Activated B cell treated with CpG ODN at 0.5 μM for 24 hours (primary cell): ENCODE measurements at regions not wholly inside any gene's neighbourhood (a gene's known extent, or its start where the extent isn't known, plus 50 kb on each side); places are given as distances from the start of the nearest gene placed in this dataset.

ENCODE experiments used
- ATAC-seq: fragments of 200-7000 bp; cut with Tn5 transposase; one replicate; pipeline ENCODE4 v1.10.0; 2021; ENCODE audit warnings: low read depth, mild to moderate bottlenecking, moderate library complexity
- CTCF ChIA-PET: fragments of 350-600 bp; sonication (Branson Sonifier 250); formaldehyde crosslinking; loops from one replicate; lab custom pipeline; 2021; ENCODE audit warnings: antibody characterized with exemption; lab: Charles Lee
- POLR2A ChIA-PET: fragments of 350-600 bp; sonication (Branson Sonifier 250); formaldehyde crosslinking; loops from one replicate; lab custom pipeline; 2021; ENCODE audit warnings: antibody characterized with exemption; lab: Charles Lee
- DNase-seq: peaks from one replicate; pipeline ENCODE4 v3.0.0; 2022
- H3K27ac Mint-ChIP-seq: one replicate; pipeline ENCODE4 v1.8.0; 2020; ENCODE audit warnings: mixed read lengths
- H3K27me3 Mint-ChIP-seq: one replicate; pipeline ENCODE4 v1.8.0; 2021; ENCODE audit warnings: mixed read lengths
- H3K36me3 Mint-ChIP-seq: one replicate; pipeline ENCODE4 v1.8.0; 2021; ENCODE audit warnings: low read depth, mixed read lengths
- H3K4me1 Mint-ChIP-seq: one replicate; pipeline ENCODE4 v1.8.0; 2021; ENCODE audit warnings: mixed read lengths
- H3K4me3 Mint-ChIP-seq: one replicate; pipeline ENCODE4 v1.8.0; 2020; ENCODE audit warnings: mild to moderate bottlenecking, mixed read lengths
- H3K9me3 Mint-ChIP-seq: one replicate; pipeline ENCODE4 v1.8.0; 2020; ENCODE audit warnings: mixed read lengths
- intact Hi-C: fragments of 100-400 bp; cut with micrococcal nuclease; formaldehyde crosslinking; loops from one replicate; pipeline ENCODE4 v1.15.1; 2024
- TF ChIP-seq, protein P1 (sequence below): fragments of 200-600 bp; IDR thresholded peaks from one replicate; pipeline ENCODE4 v1.8.0; 2022; ENCODE audit warnings: antibody characterized with exemption, mild to moderate bottlenecking

GRCh38 chr11:11140510-11140909, 212.5 kb downstream of the CSNK2A3 start:
- Mint-ChIP-seq H3K4me1 (no peaks in the 10 kb centered on the region), H3K9me3 (no peaks in the 10 kb centered on the region), H3K27ac (no peak overlapping the region), H3K36me3 (no peaks in the 10 kb centered on the region), H3K4me3 (no peak overlapping the region), H3K27me3 (peaks cover 7% of the 10 kb centered on the region)
- DNase-seq (no peak), ATAC-seq (no peak)
- TF ChIP-seq, protein P1, sequence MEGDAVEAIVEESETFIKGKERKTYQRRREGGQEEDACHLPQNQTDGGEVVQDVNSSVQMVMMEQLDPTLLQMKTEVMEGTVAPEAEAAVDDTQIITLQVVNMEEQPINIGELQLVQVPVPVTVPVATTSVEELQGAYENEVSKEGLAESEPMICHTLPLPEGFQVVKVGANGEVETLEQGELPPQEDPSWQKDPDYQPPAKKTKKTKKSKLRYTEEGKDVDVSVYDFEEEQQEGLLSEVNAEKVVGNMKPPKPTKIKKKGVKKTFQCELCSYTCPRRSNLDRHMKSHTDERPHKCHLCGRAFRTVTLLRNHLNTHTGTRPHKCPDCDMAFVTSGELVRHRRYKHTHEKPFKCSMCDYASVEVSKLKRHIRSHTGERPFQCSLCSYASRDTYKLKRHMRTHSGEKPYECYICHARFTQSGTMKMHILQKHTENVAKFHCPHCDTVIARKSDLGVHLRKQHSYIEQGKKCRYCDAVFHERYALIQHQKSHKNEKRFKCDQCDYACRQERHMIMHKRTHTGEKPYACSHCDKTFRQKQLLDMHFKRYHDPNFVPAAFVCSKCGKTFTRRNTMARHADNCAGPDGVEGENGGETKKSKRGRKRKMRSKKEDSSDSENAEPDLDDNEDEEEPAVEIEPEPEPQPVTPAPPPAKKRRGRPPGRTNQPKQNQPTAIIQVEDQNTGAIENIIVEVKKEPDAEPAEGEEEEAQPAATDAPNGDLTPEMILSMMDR: no peak
- CTCF ChIA-PET: no interaction called here
- POLR2A ChIA-PET: interaction anchor here (0.6 kb wide), 1 partner anchor 1114 kb away, joined by 3 read pairs; no protein-coding TSS in a partner anchor
- intact Hi-C loops: no loop called here

- ChIA-PET POLR2A (no interaction called here), CTCF (no interaction called here)
- Mint-ChIP-seq H3K27me3 (no peaks in the 10 kb centered on the region), H3K27ac (no peak overlapping the region), H3K4me3 (no peak overlapping the region), H3K4me1 (no peaks in the 10 kb centered on the region), H3K9me3 (no peaks in the 10 kb centered on the region), H3K36me3 (no peaks in the 10 kb centered on the region)
- ATAC-seq: no peak
- DNase-seq: no peak
- intact Hi-C loops: no loop called here
- TF ChIP-seq, protein P1: no peak
Measured at GRCh38 chr11:11137339-11137738, 215.7 kb downstream of the CSNK2A3 start.

DNA sequence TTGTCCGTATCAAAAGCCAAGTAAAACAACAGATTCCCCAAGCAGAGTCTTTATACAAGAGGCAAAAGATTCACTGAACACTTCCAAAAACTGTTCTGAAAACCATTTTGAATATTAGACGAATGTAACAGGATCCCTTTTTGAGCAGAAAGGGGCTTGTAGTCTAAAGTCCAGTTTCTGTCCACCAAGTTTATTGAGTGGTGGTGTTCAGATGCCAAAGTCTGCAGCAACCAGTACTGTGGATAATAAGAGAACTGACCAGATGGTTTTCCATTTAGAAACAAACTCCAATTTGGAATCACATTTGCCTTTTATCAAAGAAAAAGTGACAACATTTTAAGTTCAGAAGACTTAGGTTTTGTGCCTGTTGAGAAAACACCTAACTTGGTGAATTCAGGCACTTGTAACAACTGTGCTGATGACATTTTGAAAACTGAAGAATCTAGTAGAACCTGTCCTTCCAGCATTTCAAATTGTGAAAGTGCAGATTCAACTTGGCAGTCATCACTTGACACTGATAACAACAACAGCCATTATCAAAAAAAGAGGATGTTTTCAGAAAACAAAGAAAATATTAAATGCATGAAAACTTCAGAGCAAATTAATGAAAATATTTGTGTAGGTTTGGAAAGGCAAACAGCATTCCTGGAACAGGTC, 217.1 kb downstream of the CSNK2A3 start:
- DNase-seq (no peak), ATAC-seq (no peak)
- CTCF ChIA-PET: no interaction called here
- H3K9me3 Mint-ChIP-seq: no peaks in the 10 kb centered on the region
- no peaks in the 10 kb centered on the region for H3K4me1 Mint-ChIP-seq
- H3K27me3 Mint-ChIP-seq: no peaks in the 10 kb centered on the region
- no peak overlapping the region for H3K4me3 Mint-ChIP-seq
- TF ChIP-seq, protein P1: no peak
- H3K36me3 Mint-ChIP-seq: no peaks in the 10 kb centered on the region
- intact Hi-C loops: no loop called here
- POLR2A ChIA-PET: no interaction called here
- H3K27ac Mint-ChIP-seq: no peak overlapping the region

GRCh38 chr11:11129118-11129517, 223.9 kb downstream of the CSNK2A3 start:
- ChIA-PET CTCF (no interaction called here), POLR2A (no interaction called here)
- ATAC-seq (no peak), DNase-seq (no peak)
- Mint-ChIP-seq H3K27ac (no peak overlapping the region), H3K9me3 (peaks cover 11% of the 10 kb centered on the region), H3K4me3 (no peak overlapping the region), H3K36me3 (no peaks in the 10 kb centered on the region), H3K4me1 (no peaks in the 10 kb centered on the region), H3K27me3 (peaks cover 42% of the 10 kb centered on the region)
- TF ChIP-seq, protein P1: no peak
- intact Hi-C loops: no loop called here

DNA sequence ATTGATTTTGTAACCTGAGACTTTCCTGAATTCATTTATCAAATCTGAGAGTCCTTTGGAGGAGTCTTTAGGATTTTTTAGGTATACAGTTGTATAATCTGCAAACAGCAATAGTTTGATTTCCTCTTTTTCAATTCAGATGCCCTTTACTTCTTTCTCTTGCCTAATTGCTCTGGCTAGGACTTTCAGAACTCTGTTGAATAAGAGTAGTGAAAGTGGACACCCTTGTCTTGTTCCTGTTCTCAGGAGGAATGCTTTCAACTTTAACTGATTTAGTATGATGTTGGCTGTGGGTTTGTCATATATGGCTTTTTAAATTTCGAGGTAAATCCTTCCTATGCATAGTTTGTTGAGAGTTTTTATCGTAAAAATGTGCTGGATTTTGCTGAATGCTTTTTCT, 227.4 kb downstream of the CSNK2A3 start:
- ChIA-PET POLR2A (no interaction called here), CTCF (no interaction called here)
- H3K27ac Mint-ChIP-seq: no peak overlapping the region
- intact Hi-C loops: no loop called here
- DNase-seq: no peak
- H3K27me3 Mint-ChIP-seq: peaks cover 43% of the 10 kb centered on the region
- no peaks in the 10 kb centered on the region for H3K36me3 Mint-ChIP-seq
- peaks cover 11% of the 10 kb centered on the region for H3K9me3 Mint-ChIP-seq
- TF ChIP-seq, protein P1: no peak
- no peak for ATAC-seq
- H3K4me3 Mint-ChIP-seq: no peak overlapping the region
- no peaks in the 10 kb centered on the region for H3K4me1 Mint-ChIP-seq
